ENCODE measurements at regions not wholly inside any gene's neighbourhood (a gene's known extent, or its start where the extent isn't known, plus 50 kb on each side); places are given as distances from the start of the nearest gene placed in this dataset.
"Not testable (repeated sequence)": the region's sequence is repeated elsewhere in the genome, so short reads cannot be mapped to it uniquely, and the experiment has no call there.

GRCh38 chr3:181913254-181913653, 201.5 kb downstream of the SOX2 start:
- TF ChIP-seq, protein P1, sequence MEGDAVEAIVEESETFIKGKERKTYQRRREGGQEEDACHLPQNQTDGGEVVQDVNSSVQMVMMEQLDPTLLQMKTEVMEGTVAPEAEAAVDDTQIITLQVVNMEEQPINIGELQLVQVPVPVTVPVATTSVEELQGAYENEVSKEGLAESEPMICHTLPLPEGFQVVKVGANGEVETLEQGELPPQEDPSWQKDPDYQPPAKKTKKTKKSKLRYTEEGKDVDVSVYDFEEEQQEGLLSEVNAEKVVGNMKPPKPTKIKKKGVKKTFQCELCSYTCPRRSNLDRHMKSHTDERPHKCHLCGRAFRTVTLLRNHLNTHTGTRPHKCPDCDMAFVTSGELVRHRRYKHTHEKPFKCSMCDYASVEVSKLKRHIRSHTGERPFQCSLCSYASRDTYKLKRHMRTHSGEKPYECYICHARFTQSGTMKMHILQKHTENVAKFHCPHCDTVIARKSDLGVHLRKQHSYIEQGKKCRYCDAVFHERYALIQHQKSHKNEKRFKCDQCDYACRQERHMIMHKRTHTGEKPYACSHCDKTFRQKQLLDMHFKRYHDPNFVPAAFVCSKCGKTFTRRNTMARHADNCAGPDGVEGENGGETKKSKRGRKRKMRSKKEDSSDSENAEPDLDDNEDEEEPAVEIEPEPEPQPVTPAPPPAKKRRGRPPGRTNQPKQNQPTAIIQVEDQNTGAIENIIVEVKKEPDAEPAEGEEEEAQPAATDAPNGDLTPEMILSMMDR (IDR thresholded peaks at IDR 0.05; ENCODE audit: insufficient read depth, low read length), result no peak
- DNase-seq (ENCODE audit: low read depth), result no peak
- no peak overlapping the region for H3K4me3 ChIP-seq (ENCODE audit: low read depth, low read length)

- TF ChIP-seq, protein P1 (IDR thresholded peaks at IDR 0.05; ENCODE audit: insufficient read depth, low read length), result no peak
- H3K4me3 ChIP-seq (ENCODE audit: low read depth, low read length), result no peak overlapping the region
- DNase-seq (ENCODE audit: low read depth), result no peak
These were observed 203.8 kb downstream of the SOX2 start for GRCh38 chr3:181915551-181915950.

DNA sequence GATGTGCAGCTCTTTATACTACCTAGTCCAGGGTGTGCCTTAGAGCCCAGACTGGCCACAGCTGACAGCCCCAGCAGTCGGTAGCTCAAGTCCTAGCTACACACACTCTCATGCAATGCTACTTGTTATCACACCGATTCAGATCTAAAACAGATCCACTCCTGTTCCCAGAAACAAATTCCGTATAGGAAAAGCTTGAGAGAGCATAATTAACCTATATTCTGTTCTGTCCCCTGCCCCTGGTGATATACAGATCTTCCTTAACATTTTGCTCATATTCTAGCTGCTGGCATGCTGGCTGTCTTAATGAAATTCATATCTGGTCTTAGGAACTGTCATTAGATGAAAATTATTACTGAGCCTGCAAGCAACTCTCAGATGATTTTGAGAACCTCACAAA, 204.3 kb downstream of the SOX2 start:
- no peak overlapping the region for H3K4me3 ChIP-seq (ENCODE audit: low read depth, low read length)
- TF ChIP-seq, protein P1 (IDR thresholded peaks at IDR 0.05; ENCODE audit: insufficient read depth, low read length), result no peak

GRCh38 chr3:181917027-181917426, 205.3 kb downstream of the SOX2 start:
- TF ChIP-seq, protein P1 (IDR thresholded peaks at IDR 0.05; ENCODE audit: insufficient read depth, low read length), result no peak
- no peak overlapping the region for H3K4me3 ChIP-seq (ENCODE audit: low read depth, low read length)
- DNase-seq (ENCODE audit: low read depth), result no peak

More for the DNA sequence above, 204.3 kb downstream of the SOX2 start:
- no peak for DNase-seq (ENCODE audit: low read depth)

GRCh38 chr3:181919375-181919774, 207.7 kb downstream of the SOX2 start:
- DNase-seq (ENCODE audit: low read depth), result no peak
- no peak overlapping the region for H3K4me3 ChIP-seq (ENCODE audit: low read depth, low read length)
- TF ChIP-seq, protein P1 (IDR thresholded peaks at IDR 0.05; ENCODE audit: insufficient read depth, low read length), result no peak

- DNase-seq (ENCODE audit: low read depth), result no peak
- no peak overlapping the region for H3K4me3 ChIP-seq (ENCODE audit: low read depth, low read length)
- TF ChIP-seq, protein P1 (IDR thresholded peaks at IDR 0.05; ENCODE audit: insufficient read depth, low read length), result no peak
These were observed 208.7 kb downstream of the SOX2 start for GRCh38 chr3:181920409-181920808.

GRCh38 chr3:181921220-181921619, 209.5 kb downstream of the SOX2 start:
- H3K4me3 ChIP-seq (ENCODE audit: low read depth, low read length), result no peak overlapping the region
- TF ChIP-seq, protein P1 (IDR thresholded peaks at IDR 0.05; ENCODE audit: insufficient read depth, low read length), result no peak
- DNase-seq (ENCODE audit: low read depth), result no peak

GRCh38 chr3:181925841-181926240, 214.1 kb downstream of the SOX2 start:
- not testable (repeated sequence) for H3K4me3 ChIP-seq (ENCODE audit: low read depth, low read length); DNase-seq (ENCODE audit: low read depth)

Measured in fibroblast of the aortic adventitia (primary cell).